Neural crest cell (in vitro differentiated cells): ENCODE measurements at regions not wholly inside any gene's neighbourhood (a gene's known extent, or its start where the extent isn't known, plus 50 kb on each side); places are given as distances from the start of the nearest gene placed in this dataset.
A peak's percentile ranks its signal among the peaks of the same experiment; 100 is the strongest.

Source experiments
- DNase-seq: peaks from one replicate; pipeline ENCODE4 v3.0.0; 2021; ENCODE audit warnings: low read depth, mixed read lengths, low spot score
- H3K27ac Mint-ChIP-seq: one replicate; pipeline ENCODE4 v1.8.0; 2021; ENCODE audit warnings: mild to moderate bottlenecking, mixed read lengths; ENCODE audit not compliant: unreplicated experiment
- H3K27me3 Mint-ChIP-seq: 2 replicates; pipeline ENCODE4 v1.8.0; 2021; ENCODE audit warnings: low read depth, mild to moderate bottlenecking, mixed read lengths
- H3K36me3 Mint-ChIP-seq: 2 replicates; pipeline ENCODE4 v1.8.0; 2021; ENCODE audit warnings: low read depth, mild to moderate bottlenecking, mixed read lengths
- H3K4me1 Mint-ChIP-seq: 2 replicates; pipeline ENCODE4 v1.8.0; 2021; ENCODE audit warnings: mixed read lengths
- H3K4me3 Mint-ChIP-seq: one replicate; pipeline ENCODE4 v1.8.0; 2021; ENCODE audit warnings: mild to moderate bottlenecking, mixed read lengths
- H3K9me3 Mint-ChIP-seq: 2 replicates; pipeline ENCODE4 v1.8.0; 2021; ENCODE audit warnings: mixed read lengths
- TF ChIP-seq, protein P1 (sequence below): fragments of 200-600 bp; sonication (generic); conservative IDR thresholded peaks from 2 replicates; pipeline ENCODE4 v1.5.0; 2021; ENCODE audit warnings: antibody characterized with exemption, mild to moderate bottlenecking

DNA sequence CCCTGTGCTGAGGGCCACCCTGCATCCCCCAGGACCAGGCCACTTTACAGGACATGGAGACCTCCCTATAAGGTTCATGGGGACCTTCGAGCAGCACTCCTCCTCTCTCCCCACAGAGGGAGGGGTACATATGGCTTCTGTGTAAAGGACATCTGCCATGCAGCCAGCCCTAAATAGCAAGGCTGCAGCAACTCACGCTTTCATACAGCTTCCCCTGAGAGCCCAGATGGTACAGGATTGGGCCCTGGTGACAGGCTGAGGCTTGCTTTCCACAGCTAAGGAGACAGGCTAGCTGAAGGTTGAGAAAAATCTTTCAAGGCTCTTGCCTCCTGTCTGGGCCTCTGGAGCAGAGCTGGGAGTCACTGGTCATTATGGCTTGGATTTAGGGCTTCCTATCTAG lies 147.0 kb upstream of the ZNF366 start:
- H3K4me3 Mint-ChIP-seq = no peak overlapping the region
- H3K9me3 Mint-ChIP-seq = no peaks in the 10 kb centered on the region
- H3K4me1 Mint-ChIP-seq = peaks cover 27% of the 10 kb centered on the region
- no peaks in the 10 kb centered on the region for H3K36me3 Mint-ChIP-seq
- TF ChIP-seq, protein P1, sequence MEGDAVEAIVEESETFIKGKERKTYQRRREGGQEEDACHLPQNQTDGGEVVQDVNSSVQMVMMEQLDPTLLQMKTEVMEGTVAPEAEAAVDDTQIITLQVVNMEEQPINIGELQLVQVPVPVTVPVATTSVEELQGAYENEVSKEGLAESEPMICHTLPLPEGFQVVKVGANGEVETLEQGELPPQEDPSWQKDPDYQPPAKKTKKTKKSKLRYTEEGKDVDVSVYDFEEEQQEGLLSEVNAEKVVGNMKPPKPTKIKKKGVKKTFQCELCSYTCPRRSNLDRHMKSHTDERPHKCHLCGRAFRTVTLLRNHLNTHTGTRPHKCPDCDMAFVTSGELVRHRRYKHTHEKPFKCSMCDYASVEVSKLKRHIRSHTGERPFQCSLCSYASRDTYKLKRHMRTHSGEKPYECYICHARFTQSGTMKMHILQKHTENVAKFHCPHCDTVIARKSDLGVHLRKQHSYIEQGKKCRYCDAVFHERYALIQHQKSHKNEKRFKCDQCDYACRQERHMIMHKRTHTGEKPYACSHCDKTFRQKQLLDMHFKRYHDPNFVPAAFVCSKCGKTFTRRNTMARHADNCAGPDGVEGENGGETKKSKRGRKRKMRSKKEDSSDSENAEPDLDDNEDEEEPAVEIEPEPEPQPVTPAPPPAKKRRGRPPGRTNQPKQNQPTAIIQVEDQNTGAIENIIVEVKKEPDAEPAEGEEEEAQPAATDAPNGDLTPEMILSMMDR = no peak
- no peaks in the 10 kb centered on the region for H3K27me3 Mint-ChIP-seq
- no peak overlapping the region for H3K27ac Mint-ChIP-seq
- no peak for DNase-seq

DNA sequence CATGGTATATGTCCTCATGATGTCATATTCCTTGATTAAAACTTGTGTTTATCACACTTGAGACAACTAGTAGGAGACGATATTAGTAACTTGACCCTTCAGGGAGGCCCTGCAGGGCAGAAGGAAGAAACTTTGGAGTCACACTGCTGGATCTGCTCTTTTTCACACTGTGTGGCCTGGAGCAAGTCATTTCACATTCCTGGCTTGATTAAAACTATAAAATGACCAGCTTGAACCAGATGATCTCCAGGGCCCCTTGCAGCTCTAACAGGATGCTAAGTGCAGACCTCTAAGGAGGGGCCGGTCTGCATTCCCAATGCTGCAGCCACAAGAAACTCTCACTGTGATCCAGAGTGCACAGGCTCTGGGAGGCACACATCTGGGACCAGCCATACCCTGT lies 146.4 kb upstream of the ZNF366 start:
- Mint-ChIP-seq H3K27ac (peak overlapping the region; percentile 19), H3K27me3 (no peaks in the 10 kb centered on the region), H3K9me3 (no peaks in the 10 kb centered on the region), H3K36me3 (no peaks in the 10 kb centered on the region), H3K4me3 (no peak overlapping the region), H3K4me1 (peaks cover 34% of the 10 kb centered on the region)
- DNase-seq = no peak
- TF ChIP-seq, protein P1 = no peak

DNA sequence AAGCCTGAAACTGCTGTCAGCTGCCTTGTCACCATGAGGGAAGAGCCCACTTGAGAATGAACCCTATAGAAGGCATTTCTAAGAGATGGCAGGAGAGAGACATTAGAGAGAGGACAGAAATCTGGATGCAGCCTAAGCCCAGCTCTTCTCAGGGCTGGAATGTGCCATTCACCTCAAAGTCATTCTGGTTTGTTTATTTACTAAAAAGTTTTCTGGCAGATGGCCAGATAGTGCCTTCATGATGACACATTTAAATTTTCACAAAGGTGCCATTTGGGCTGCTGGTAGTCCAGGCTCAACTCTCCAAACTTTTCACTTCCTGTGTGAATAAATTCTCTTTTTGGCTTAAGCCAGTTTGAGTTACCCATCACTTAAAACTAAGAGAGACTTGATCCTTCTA lies 144.6 kb upstream of the ZNF366 start:
- Mint-ChIP-seq H3K4me1 (peaks cover 48% of the 10 kb centered on the region), H3K36me3 (no peaks in the 10 kb centered on the region)
- DNase-seq = no peak

DNA sequence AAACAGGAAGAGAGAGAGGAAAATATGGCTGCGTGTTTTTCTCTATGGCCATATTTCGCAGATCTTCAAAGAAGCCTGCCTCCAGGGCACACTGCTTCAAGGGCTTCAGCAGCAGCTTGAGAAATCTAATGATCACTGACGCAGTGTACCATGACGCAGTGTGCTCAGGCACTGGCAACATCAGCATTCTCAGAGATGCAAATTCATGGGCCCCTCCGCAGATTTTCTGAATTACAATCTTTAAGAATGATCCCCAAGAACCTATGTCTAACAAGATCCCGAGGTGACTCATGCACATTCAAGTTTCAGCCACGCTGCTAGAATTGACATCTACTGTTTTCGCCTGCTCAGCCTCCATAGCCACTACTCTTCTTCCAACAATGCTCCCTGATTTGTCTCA lies 143.9 kb upstream of the ZNF366 start:
- Mint-ChIP-seq H3K27ac (no peak overlapping the region), H3K4me1 (peaks cover 45% of the 10 kb centered on the region), H3K9me3 (no peaks in the 10 kb centered on the region), H3K27me3 (no peaks in the 10 kb centered on the region), H3K4me3 (no peak overlapping the region), H3K36me3 (no peaks in the 10 kb centered on the region)
- TF ChIP-seq, protein P1 = no peak
- no peak for DNase-seq

More for the DNA sequence above, 144.6 kb upstream of the ZNF366 start:
- Mint-ChIP-seq H3K27ac (no peak overlapping the region), H3K4me3 (no peak overlapping the region), H3K9me3 (no peaks in the 10 kb centered on the region), H3K27me3 (no peaks in the 10 kb centered on the region)
- TF ChIP-seq, protein P1 = no peak

DNA sequence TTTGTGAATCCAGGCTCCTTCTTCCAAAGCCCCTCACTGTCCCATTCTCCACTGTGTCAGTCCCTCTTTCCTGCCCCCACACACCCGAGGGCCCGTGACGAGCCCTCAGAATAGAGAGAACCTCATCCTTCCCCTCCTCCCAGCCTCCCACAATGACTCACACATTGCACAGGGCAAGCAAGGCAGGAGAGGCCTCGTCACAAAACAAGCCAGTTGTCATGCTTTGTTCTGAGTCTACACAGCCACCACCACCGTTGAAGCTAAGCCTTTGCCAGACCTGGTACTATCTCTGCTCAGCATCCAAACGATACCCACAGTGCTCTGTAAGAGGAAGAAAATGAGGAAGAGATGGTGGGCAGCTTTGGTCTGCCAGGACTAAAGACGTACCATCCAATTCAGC lies 142.2 kb upstream of the ZNF366 start:
- TF ChIP-seq, protein P1 = no peak
- no peak overlapping the region for H3K4me3 Mint-ChIP-seq
- no peaks in the 10 kb centered on the region for H3K9me3 Mint-ChIP-seq
- H3K27me3 Mint-ChIP-seq = no peaks in the 10 kb centered on the region
- H3K36me3 Mint-ChIP-seq = no peaks in the 10 kb centered on the region
- no peak for DNase-seq
- peak overlapping the region; percentile 91 for H3K27ac Mint-ChIP-seq
- peaks cover 44% of the 10 kb centered on the region for H3K4me1 Mint-ChIP-seq

DNA sequence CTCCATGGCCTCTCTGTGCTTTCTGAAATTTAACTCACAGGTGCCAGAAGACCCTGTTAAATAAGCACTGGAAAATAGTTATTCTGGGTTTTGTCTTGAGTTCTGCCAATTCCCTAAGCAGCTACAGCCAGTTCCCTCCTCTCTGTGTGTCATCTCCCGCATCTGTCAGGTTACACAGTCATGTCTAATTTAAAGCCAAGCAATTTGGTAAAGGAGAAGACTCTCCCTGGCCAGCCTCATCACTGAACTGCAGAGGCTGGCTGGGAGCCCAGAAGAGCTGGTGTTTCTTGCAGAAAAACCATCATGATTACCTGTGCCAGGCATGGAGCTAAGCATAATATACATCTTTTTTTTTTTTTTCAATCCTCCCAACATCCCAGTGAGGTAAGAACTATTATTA lies 141.3 kb upstream of the ZNF366 start:
- Mint-ChIP-seq H3K9me3 (no peaks in the 10 kb centered on the region), H3K4me1 (peaks cover 41% of the 10 kb centered on the region), H3K27ac (no peak overlapping the region), H3K27me3 (no peaks in the 10 kb centered on the region), H3K4me3 (no peak overlapping the region), H3K36me3 (no peaks in the 10 kb centered on the region)
- TF ChIP-seq, protein P1 = no peak
- DNase-seq = no peak
